Heart left ventricle (tissue), 13 donors: ENCODE measurements at regions not wholly inside any gene's neighbourhood (a gene's known extent, or its start where the extent isn't known, plus 50 kb on each side); places are given as distances from the start of the nearest gene placed in this dataset.

Experiments used
- CTCF ChIP-seq, 12 donors: fragments of 200-600 bp; sonication (generic) in 4 of 12; IDR thresholded peaks; one replicate each; pipeline versions ENCODE4 v1.5.0 to v1.8.0; 2018 to 2022; ENCODE audit warnings: antibody characterized with exemption in 12 of 12, mild to moderate bottlenecking in 5 of 12
- POLR2A ChIP-seq, 2 donors: fragments of 450-650 bp; IDR thresholded peaks; one replicate each; pipeline ENCODE4 v1.6.1; 2017; ENCODE audit warnings: antibody characterized with exemption in 2 of 2, mild to moderate bottlenecking in 2 of 2, moderate library complexity in 2 of 2
- donor health status: ischemic (EF 13 %, LVEDD 7.1; RV severe dilation, severe dysfunction).
- donor health status: DM: no; HTN: yes; CAD: no.
- donor health status: DM: no; HTN: no; CAD: no.
- donor health status: ischemic (EF 25% LVEDD 6.9; RV normal size, moderate dysfunction).
- donor health status: ischemic (EF 25% LVEDD 5.7; RV mildly dilated, moderate dysfunction).
- donor health status: ischemic (EF 35%, LVEDD 5.7; RV mildly dilated, moderate dysfunction).
- donor health status: nonischemic (EF 11% LVEDD 7.7; RV severe dilation, severe dysfunction).
- donor health status: DM: yes; HTN: yes; CAD: no.
- donor health status: PGD.
- donor health status: ischemic (EF 29% LVEDD 5.4; RV normal size, mild dysfunction).
- donor health status: nonischemic (EF 23%, LVEDD 6.1; RV moderate dilation, normal function).

DNA sequence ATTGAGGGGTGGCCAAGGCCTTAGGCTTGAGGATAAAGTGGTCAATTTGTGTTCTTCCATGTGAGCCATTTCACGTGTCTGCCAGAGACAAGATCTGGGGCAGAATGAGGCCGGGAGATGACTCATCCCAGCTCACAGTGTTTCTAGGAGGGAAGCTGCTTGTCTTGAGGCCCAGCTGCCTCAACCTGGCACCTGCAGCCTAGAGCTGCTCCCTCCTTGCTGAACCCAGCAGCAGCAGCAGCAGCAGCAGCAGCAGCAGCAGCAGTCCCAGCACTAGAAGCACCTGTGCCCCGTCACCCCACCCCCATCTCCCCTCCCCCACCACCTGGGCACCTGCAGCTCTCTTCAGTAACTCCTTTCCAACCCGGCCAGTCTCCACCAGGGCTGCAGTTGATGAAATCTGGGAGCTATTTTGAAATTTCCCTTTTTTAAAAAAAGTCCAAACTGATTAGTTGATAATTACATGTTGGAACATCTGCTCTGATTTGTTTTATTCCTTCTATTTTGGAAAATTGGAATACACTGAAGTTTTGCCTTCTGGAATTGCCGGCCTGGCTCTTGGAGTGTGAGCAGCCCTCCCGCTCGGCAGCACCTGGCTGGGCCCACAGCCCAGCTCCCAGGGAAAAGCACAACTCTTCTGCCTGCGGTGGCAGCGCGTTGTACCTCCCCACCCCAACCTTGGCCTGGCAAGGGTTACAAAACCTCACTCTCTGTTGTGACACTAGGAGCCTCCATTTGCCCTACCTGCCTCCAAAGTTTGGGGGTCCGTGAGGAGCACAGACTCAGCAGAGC lies 143.5 kb downstream of the NXPE2 start:
- TF ChIP-seq CTCF (IDR thresholded peaks at IDR 0.05) (no peak), POLR2A (IDR thresholded peaks at IDR 0.05) (no peak)
